ENCODE measurements at regions not wholly inside any gene's neighbourhood (a gene's known extent, or its start where the extent isn't known, plus 50 kb on each side); places are given as distances from the start of the nearest gene placed in this dataset.

GRCh38 chr1:190540366-190540765, 62.7 kb upstream of the BRINP3 start:
- DNase-seq (ENCODE audit: low read depth, low spot score), result no peak

DNA sequence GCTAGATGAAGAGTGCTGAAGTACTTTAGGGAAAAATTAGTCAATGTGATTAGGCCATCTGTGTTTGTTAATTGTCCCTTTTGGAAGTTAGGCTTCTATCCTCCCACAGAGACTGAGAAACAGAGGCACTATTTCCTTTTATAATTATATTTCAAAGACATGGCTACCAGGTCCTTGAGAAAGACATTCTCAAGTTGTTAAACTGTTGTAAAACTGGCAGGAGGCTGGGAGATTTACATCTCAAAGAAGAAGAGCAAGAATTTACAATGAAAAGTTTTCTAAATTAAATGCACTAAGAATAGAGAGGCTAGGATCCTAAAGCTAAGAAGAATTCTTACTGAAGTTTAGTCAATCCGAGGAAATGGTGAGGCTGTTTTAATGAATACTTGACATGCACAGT, 74.0 kb upstream of the BRINP3 start:
- no peak for DNase-seq (ENCODE audit: low read depth, low spot score)

DNA sequence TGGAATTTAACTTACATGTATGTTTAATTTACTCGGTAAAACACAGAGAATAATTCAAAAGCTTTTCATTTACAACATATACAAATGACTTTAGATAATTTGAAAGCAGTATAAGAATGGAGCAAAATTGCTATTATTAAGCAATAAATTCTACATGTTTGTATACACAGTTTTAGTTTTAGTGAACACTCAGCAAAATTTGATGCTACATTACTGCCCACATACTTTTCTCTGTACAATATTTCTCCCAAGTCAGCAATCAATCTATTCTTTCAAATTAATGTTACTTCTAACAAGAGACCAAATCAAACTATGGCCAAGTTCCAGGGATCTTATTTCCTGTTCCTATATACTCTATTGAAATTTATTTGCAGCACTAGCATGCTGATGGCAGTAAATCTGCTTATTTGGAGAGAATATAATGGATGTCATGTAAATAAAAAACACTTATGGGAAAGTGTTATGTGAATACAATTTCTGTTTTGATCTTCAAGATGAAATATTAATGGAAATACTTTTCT, 82.6 kb upstream of the BRINP3 start:
- no peak for DNase-seq (ENCODE audit: low read depth, low spot score)

DNA sequence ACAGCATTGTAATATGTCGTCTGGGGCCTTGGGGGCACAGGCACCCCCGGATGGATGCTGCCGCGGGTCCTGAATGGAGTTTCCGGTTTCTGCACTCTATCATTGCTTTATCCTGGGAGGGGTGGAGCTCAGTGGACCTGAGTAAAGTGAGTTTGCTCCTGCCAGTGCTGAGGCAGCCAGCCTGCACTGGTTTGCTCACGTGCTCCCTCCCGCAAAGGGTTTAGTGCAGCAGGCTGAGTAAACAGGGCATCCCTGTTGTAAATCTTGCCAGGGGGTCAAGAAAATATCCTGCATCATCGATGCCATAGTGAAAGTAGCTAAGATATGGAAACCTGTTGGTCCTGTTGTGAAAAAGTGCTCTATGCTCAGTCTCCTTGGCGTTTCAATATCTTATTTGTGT, 85.6 kb upstream of the BRINP3 start:
- DNase-seq (ENCODE audit: low read depth, low spot score), result no peak

- no peak for DNase-seq (ENCODE audit: low read depth, low spot score)
Observed at GRCh38 chr1:190564117-190564516, 86.5 kb upstream of the BRINP3 start.

- DNase-seq (ENCODE audit: low read depth, low spot score), result no peak
Observed at GRCh38 chr1:190578017-190578416, 100.4 kb upstream of the BRINP3 start.

DNA sequence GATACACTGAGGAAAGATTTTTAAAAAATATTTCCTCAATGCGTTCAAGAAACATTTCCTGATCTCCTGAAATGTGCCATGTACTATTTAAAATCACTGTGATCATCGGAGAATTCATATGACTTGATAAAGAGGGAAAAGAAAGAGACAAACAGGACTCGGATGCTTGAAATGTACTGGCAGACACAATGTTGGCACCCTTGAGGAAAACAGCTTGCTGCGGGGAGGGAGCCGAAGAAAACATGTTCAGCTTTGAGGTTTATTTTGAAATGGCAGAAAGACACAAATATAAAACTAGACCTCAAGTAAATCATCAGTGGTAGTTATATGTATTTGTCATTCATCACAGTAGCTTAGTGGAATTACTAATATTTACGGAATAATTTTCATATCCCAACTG, 100.9 kb upstream of the BRINP3 start:
- DNase-seq (ENCODE audit: low read depth, low spot score), result no peak

DNA sequence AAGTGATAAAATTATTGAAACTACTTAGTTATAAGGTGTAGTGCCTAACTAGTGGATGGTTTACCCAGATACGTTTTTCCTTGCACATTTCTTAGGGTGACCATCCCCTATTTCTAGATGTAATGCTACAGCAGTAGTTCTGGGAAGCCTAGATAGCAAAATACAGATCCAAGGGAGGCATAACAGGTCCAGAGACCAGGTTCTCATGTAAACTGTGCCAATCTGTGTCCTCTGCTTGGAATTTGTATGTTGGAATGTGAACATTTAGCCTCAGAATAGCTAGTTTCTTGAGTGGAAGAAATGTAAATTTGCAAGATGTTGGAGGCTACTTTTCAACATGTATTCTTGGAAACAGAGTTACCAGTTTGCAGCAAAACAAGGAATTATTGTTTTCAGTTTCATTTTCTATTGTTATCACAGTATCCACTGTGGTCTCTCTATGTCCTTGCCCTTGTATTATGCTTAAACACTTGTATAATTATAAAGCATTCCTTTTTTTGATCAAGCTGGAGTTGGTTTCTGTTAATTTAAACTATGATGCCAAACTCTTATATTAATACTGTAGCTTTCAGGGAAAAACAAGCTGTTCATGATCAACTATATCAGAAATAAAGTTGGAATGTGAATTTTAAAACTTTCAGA, 102.0 kb upstream of the BRINP3 start:
- DNase-seq (ENCODE audit: low read depth, low spot score), result no peak

DNA sequence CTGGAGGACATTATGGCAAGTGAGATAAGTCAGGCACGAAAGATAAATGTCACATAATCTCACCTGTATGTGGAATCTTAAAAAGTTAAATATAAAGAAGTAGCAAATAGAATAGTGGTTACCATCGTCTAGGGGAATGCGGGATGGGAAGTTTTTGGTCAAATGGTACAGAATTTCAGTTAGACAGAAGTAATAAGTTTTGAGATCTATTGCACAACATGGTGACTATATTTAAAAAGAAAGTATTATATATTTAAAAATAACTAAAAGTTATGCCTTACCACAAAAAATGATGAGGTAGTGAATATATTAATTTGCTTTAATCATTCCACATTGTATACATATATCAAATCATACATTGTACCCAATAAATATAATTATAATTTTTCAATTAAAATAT, 106.2 kb upstream of the BRINP3 start:
- no peak for DNase-seq (ENCODE audit: low read depth, low spot score)

- no peak for DNase-seq (ENCODE audit: low read depth, low spot score)
Observed at GRCh38 chr1:190588424-190588823, 110.8 kb upstream of the BRINP3 start.

GRCh38 chr1:190595438-190595837, 117.8 kb upstream of the BRINP3 start:
- DNase-seq (ENCODE audit: low read depth, low spot score), result no peak

DNA sequence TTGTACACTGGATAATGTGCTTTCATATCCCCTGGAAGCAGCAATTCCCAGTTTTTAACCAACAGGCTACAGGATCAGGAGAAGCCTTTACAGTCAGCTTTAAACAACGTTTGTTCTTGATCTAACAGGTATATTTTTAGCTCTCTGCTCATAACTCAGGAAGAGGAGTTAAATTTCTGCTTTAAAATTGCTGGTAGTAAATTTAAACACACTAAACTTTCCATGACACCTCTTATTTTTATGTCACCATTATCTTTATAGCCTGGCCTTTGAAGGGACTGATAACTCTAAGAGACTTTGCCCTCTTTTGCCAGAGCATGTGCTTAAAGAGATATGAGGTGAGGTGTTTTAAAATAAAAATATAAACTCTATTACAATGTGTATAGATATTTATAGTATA, 119.6 kb upstream of the BRINP3 start:
- DNase-seq (ENCODE audit: low read depth, low spot score), result no peak

GRCh38 chr1:190599670-190600069, 122.0 kb upstream of the BRINP3 start:
- DNase-seq (ENCODE audit: low read depth, low spot score), result no peak

DNA sequence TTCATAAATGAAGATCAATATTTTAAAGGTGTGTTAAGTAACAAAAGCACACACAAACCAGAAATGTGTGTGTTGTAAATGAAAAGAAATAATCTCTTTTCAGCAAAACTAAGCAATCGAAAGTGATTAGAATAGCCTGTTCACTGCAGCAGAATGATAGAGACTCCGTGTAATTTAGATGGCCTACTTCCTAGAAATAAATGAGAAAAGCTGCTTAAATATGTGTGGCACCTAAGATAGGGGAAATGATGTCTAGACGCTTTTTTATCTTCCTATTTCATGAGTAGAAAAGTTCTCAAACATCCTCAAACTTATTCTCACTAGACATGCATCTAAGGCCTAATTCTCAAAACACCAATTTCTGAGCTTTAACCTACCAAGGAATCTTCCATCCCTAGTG, 124.7 kb upstream of the BRINP3 start:
- no peak for DNase-seq (ENCODE audit: low read depth, low spot score)

- no peak for DNase-seq (ENCODE audit: low read depth, low spot score)
Observed at GRCh38 chr1:190608282-190608681, 130.6 kb upstream of the BRINP3 start.

DNA sequence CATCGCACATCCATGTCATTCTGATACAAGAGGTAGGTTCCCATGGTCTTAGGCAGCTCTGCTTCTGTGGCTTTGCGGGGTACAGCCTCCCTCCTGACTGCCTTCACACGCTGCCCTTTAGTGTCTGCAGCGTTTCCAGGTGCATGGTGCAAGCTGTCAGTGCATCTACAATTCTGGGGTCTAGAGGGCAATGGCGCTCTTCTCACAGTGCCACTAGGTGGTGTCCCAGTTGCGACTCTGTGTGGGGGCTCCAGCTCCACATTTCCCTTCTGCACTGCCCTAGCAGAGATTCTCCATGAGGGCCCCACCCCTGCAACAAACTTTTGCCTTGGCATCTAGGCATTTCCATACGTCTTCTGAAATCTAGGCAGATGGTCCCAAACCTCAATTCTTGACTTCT, 138.2 kb upstream of the BRINP3 start:
- DNase-seq (ENCODE audit: low read depth, low spot score), result no peak

- DNase-seq (ENCODE audit: low read depth, low spot score), result no peak
Observed at GRCh38 chr1:190616235-190616634, 138.6 kb upstream of the BRINP3 start.

DNA sequence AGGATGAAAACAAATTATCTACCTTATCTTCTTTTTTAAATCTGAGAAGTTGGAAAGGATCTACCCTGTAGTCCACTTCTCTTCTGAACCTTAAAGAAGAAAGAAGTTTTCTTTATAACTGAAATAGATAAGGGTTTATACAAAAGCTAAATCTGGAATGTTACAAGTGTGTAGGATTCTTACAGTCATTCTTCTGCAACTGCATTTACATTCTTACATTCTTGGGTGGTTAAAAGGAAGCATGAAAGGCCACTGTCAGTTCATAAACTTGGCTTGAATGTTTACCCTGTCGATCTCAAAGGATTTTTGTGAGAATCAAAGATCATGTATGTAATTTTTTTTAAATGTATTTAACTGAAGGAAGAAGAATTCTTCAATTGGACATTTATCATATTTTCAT, 142.1 kb upstream of the BRINP3 start:
- no peak for DNase-seq (ENCODE audit: low read depth, low spot score)

DNA sequence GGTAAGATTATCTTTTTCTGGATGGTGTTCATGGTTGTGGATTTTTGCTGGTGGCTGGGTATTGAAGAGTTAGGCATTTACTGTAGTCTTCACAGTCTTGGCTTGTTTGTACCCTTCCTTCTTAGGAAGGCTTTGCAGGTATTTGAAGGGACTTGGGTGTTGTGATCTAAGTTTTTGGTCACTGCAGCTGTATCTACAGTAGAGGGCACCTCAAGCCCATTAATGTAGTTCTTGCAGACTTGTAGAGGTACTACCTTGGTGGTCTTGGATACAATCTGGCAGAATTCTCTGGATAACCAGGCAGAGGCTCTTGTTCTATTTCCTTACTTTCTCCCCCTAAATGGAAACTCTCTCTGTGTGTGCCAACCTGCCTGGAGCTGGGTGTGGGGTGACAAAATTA, 155.8 kb upstream of the BRINP3 start:
- no peak for DNase-seq (ENCODE audit: low read depth, low spot score)

GRCh38 chr1:190634134-190634533, 156.5 kb upstream of the BRINP3 start:
- no peak for DNase-seq (ENCODE audit: low read depth, low spot score)

DNA sequence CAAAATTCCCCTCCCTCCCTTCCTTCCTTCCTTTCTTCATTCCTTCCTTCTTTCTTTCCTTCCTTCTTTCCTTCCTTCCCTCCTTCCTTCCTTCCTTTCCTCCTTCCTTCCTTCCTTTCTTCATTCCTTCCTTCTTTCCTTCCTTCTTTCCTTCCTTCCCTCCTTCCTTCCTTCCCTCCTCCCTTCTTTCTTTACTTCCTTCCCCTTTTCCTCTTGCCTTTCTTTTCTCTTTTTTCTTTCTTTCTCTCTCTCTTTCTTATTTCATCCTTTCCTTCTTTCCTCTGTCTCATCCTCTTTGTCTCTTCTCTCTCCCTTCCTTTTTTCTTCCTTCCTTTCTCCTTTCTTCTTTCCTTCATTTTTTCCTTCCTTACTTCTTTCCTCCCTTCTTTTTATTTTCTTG, 171.9 kb upstream of the BRINP3 start:
- DNase-seq (ENCODE audit: low read depth, low spot score), result no peak

DNA sequence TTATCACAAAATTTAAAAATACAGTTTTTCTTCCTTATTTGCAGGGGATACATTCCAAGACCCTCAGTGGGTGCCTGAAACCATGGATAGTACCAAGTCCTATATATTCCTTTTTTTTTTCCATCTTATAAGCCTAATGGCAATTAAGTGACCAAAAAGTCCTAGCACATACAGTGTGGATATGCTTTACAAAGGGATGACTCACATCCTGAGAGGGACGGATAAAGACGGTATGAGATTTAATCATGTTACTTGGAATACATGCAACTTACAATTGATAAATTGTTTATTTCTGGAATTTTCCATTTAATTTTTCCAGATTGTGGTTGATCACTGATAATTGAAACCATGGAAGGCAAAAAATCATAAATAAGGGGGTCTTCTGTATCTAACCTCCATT, 181.2 kb upstream of the BRINP3 start:
- DNase-seq (ENCODE audit: low read depth, low spot score), result no peak

- no peak for DNase-seq (ENCODE audit: low read depth, low spot score)
Observed at GRCh38 chr1:190663962-190664361, 186.3 kb upstream of the BRINP3 start.

GRCh38 chr1:190665045-190665444, 187.4 kb upstream of the BRINP3 start:
- DNase-seq (ENCODE audit: low read depth, low spot score), result no peak
